GM12891 (cell line): ENCODE measurements at regions not wholly inside any gene's neighbourhood (a gene's known extent, or its start where the extent isn't known, plus 50 kb on each side); places are given as distances from the start of the nearest gene placed in this dataset.

ENCODE experiments used
- PAX5 ChIP-seq: IDR thresholded peaks from 2 replicates; pipeline ENCODE4 v1.6.1; 2011; ENCODE audit warnings: low read length, moderate library complexity, mild to moderate bottlenecking; ENCODE audit not compliant: insufficient read depth, severe bottlenecking
- POLR2A ChIP-seq: IDR thresholded peaks from 2 replicates; pipeline ENCODE4 v1.6.1; 2011; ENCODE audit warnings: low read depth, low read length, control low read depth
- POLR2AphosphoS5 ChIP-seq: IDR thresholded peaks from 2 replicates; pipeline ENCODE4 v1.6.1; 2011; ENCODE audit warnings: low read depth, low read length, control low read depth
- POU2F2 ChIP-seq: IDR thresholded peaks from 2 replicates; pipeline ENCODE4 v1.6.1; 2011; ENCODE audit warnings: low read depth, mild to moderate bottlenecking, control low read depth, low read length, moderate library complexity
- SPI1 ChIP-seq: IDR thresholded peaks from 2 replicates; pipeline ENCODE4 v1.6.1; 2011; ENCODE audit warnings: low read depth, low read length, control low read depth
- TAF1 ChIP-seq: IDR thresholded peaks from 2 replicates; pipeline ENCODE4 v1.6.1; 2011; ENCODE audit warnings: low read depth, low read length, control low read depth

DNA sequence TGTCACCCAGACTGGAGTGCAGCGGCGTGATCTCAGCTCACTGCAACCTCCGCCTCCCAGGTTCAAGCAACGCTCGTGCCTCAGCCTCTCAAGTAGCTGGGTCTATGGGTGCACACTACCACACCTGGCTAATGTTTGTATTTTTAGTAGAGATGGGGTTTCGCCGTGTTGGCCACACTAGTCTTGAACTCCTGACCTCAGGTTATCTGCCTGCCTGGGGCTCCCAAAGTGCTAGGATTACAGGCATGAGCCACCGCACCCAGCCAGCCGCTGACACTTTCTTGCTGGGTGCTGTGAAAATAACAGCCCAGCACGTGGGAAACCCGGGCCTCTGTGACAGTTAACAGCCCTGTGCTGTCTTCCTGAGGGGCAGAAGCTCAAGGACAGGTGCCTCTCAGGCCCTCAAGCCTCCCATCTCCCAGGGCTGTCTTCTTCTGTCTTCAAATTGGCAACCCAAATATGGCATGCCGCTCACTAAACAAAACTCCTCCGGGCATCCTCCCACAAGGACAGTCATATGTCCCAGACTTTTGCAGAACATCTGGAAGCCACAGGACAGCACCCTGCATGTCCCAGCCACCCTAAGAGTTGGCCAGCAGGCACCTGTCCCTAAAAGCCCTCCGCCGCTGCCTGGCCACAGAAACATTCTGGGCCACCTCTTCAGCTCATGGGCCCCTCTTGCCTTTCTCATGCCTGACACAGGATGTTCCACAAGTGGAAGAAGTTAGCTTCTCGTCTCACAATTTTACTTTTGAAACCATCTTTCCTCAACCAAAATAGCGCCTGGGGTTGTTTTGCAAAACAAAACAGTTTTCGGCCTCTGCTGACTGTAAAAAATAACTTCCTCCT is 233.6 kb downstream of the SYK start:
- TF ChIP-seq POU2F2 (no peak), POLR2A (no peak), SPI1 (no peak), POLR2AphosphoS5 (no peak), TAF1 (no peak), PAX5 (no peak)
